ENCODE measurements at regions not wholly inside any gene's neighbourhood (a gene's known extent, or its start where the extent isn't known, plus 50 kb on each side); places are given as distances from the start of the nearest gene placed in this dataset.

GRCh38 chr2:216768908-216769411 is 73.6 kb upstream of the IGFBP5 start:
- no peaks in the 10 kb centered on the region for H3F3A ChIP-seq (ENCODE audit: insufficient read depth, low read length, poor library complexity, severe bottlenecking)
- H3K27ac ChIP-seq (ENCODE audit: low read length), result no peak overlapping the region
- no peaks in the 10 kb centered on the region for H3K9me3 ChIP-seq (ENCODE audit: low read length)
- no peaks in the 10 kb centered on the region for H3K79me2 ChIP-seq (replicated peaks; ENCODE audit: insufficient read depth, low read length)
- H4K20me1 ChIP-seq (ENCODE audit: insufficient read depth), result no peaks in the 10 kb centered on the region
- H2AFZ ChIP-seq (ENCODE audit: low read depth, low read length), result no peak overlapping the region
- H3K9me2 ChIP-seq (ENCODE audit: insufficient read depth, low read length), result no peaks in the 10 kb centered on the region
- H3K36me3 ChIP-seq (ENCODE audit: insufficient read depth, low read length), result no peaks in the 10 kb centered on the region
- no peak for TF ChIP-seq POLR2AphosphoS5 (IDR thresholded peaks at IDR 0.05)
- no peak for TF ChIP-seq EP300 (conservative IDR thresholded peaks at IDR 0.05; ENCODE audit: poor library complexity, severe bottlenecking)
- no peak for TF ChIP-seq CTCF (IDR thresholded peaks at IDR 0.05; ENCODE audit: poor library complexity, severe bottlenecking)
- no peak for TF ChIP-seq RAD21 (conservative IDR thresholded peaks at IDR 0.05)
- TF ChIP-seq TAF1 (IDR thresholded peaks at IDR 0.05; ENCODE audit: low read depth), result no peak
- TF ChIP-seq SMC3 (conservative IDR thresholded peaks at IDR 0.05; ENCODE audit: poor library complexity), result no peak
- TF ChIP-seq EZH2 (IDR thresholded peaks at IDR 0.05; ENCODE audit: borderline replicate concordance, insufficient read depth, low read length, poor library complexity, severe bottlenecking), result no peak
- TF ChIP-seq REST (IDR thresholded peaks at IDR 0.05; ENCODE audit: borderline replicate concordance), result no peak
- TF ChIP-seq MXI1 (conservative IDR thresholded peaks at IDR 0.05; ENCODE audit: poor library complexity, severe bottlenecking), result no peak
- no peak overlapping the region for H3K4me2 ChIP-seq (ENCODE audit: low read length)
- no peak overlapping the region for H3K4me3 ChIP-seq (ENCODE audit: low read length)
- no peak overlapping the region for H3K9ac ChIP-seq (ENCODE audit: low read length)
- H3K27me3 ChIP-seq (ENCODE audit: insufficient read depth, low read depth, low read length), result no peaks in the 10 kb centered on the region

GRCh38 chr2:216765761-216766262 is 70.5 kb upstream of the IGFBP5 start:
- H3K27me3 ChIP-seq (ENCODE audit: insufficient read depth, low read depth, low read length), result no peaks in the 10 kb centered on the region
- H3K36me3 ChIP-seq (ENCODE audit: insufficient read depth, low read length), result no peaks in the 10 kb centered on the region
- H3K9ac ChIP-seq (ENCODE audit: low read length), result no peak overlapping the region
- H2AFZ ChIP-seq (ENCODE audit: low read depth, low read length), result no peak overlapping the region
- no peaks in the 10 kb centered on the region for H3K9me3 ChIP-seq (ENCODE audit: low read length)
- no peak overlapping the region for H3K27ac ChIP-seq (ENCODE audit: low read length)
- H3K79me2 ChIP-seq (replicated peaks; ENCODE audit: insufficient read depth, low read length), result no peaks in the 10 kb centered on the region
- H4K20me1 ChIP-seq (ENCODE audit: insufficient read depth), result no peaks in the 10 kb centered on the region
- H3K4me2 ChIP-seq (ENCODE audit: low read length), result no peak overlapping the region
- no peak for TF ChIP-seq CTCF (IDR thresholded peaks at IDR 0.05; ENCODE audit: poor library complexity, severe bottlenecking)
- no peak for TF ChIP-seq POLR2AphosphoS5 (IDR thresholded peaks at IDR 0.05)
- no peak for TF ChIP-seq REST (IDR thresholded peaks at IDR 0.05; ENCODE audit: borderline replicate concordance)
- TF ChIP-seq RAD21 (conservative IDR thresholded peaks at IDR 0.05), result no peak
- TF ChIP-seq MXI1 (conservative IDR thresholded peaks at IDR 0.05; ENCODE audit: poor library complexity, severe bottlenecking), result no peak
- no peak for TF ChIP-seq EP300 (conservative IDR thresholded peaks at IDR 0.05; ENCODE audit: poor library complexity, severe bottlenecking)
- TF ChIP-seq EZH2 (IDR thresholded peaks at IDR 0.05; ENCODE audit: borderline replicate concordance, insufficient read depth, low read length, poor library complexity, severe bottlenecking), result no peak
- TF ChIP-seq SMC3 (conservative IDR thresholded peaks at IDR 0.05; ENCODE audit: poor library complexity), result no peak
- TF ChIP-seq TAF1 (IDR thresholded peaks at IDR 0.05; ENCODE audit: low read depth), result no peak
- H3F3A ChIP-seq (ENCODE audit: insufficient read depth, low read length, poor library complexity, severe bottlenecking), result no peaks in the 10 kb centered on the region
- H3K9me2 ChIP-seq (ENCODE audit: insufficient read depth, low read length), result no peaks in the 10 kb centered on the region
- H3K4me3 ChIP-seq (ENCODE audit: low read length), result no peak overlapping the region

Measured in neural cell (in vitro differentiated cells).